Mesendoderm (in vitro differentiated cells): ENCODE measurements at regions not wholly inside any gene's neighbourhood (a gene's known extent, or its start where the extent isn't known, plus 50 kb on each side); places are given as distances from the start of the nearest gene placed in this dataset.
A peak's percentile ranks its signal among the peaks of the same experiment; 100 is the strongest.

Source experiments
- DNase-seq: peaks from one replicate; pipeline ENCODE4 v3.0.0; 2013
- H2AK5ac ChIP-seq: 2 replicates; pipeline ENCODE4 v1.6.1; 2013; ENCODE audit warnings: low read length, inconsistent platforms
- H2BK120ac ChIP-seq: 2 replicates; pipeline ENCODE4 v1.6.1; 2013; ENCODE audit warnings: low read depth, mild to moderate bottlenecking, low read length, moderate library complexity, mixed read lengths
- H2BK15ac ChIP-seq: replicated peaks from 2 replicates; pipeline ENCODE4 v1.6.1; 2013; ENCODE audit warnings: low read depth, mild to moderate bottlenecking, moderate library complexity
- H2BK5ac ChIP-seq: 2 replicates; pipeline ENCODE4 v1.6.1; 2013; ENCODE audit warnings: low read length, inconsistent platforms
- H3K18ac ChIP-seq: 2 replicates; pipeline ENCODE4 v1.6.1; 2013; ENCODE audit warnings: mild to moderate bottlenecking, low read length, mixed read lengths
- H3K23ac ChIP-seq: one replicate; pipeline ENCODE4 v1.6.1; 2013; ENCODE audit warnings: low read length
- H3K27ac ChIP-seq: 2 replicates; pipeline ENCODE4 v1.5.1; 2013; ENCODE audit warnings: low read depth, mild to moderate bottlenecking, inconsistent platforms, low read length, moderate library complexity
- H3K27me3 ChIP-seq: 2 replicates; pipeline ENCODE4 v1.6.1; 2013; ENCODE audit warnings: low read length, control low read depth, mild to moderate bottlenecking, inconsistent platforms; ENCODE audit not compliant: insufficient read depth, poor library complexity
- H3K36me3 ChIP-seq: 2 replicates; pipeline ENCODE4 v1.6.1; 2013; ENCODE audit warnings: low read length, inconsistent platforms; ENCODE audit not compliant: control insufficient read depth, insufficient read depth
- H3K4ac ChIP-seq: one replicate; pipeline ENCODE4 v1.6.1; 2013; ENCODE audit warnings: low read depth, mild to moderate bottlenecking, low read length, moderate library complexity
- H3K4me1 ChIP-seq: 2 replicates; pipeline ENCODE4 v1.6.1; 2013; ENCODE audit warnings: low read depth, low read length, inconsistent platforms; ENCODE audit not compliant: control insufficient read depth
- H3K4me2 ChIP-seq: 2 replicates; pipeline ENCODE4 v1.6.1; 2013; ENCODE audit warnings: low read length
- H3K4me3 ChIP-seq: 2 replicates; pipeline ENCODE4 v1.5.1; 2013; ENCODE audit warnings: mild to moderate bottlenecking, low read length
- H3K56ac ChIP-seq: one replicate; pipeline ENCODE4 v1.6.1; 2013; ENCODE audit warnings: low read length
- H3K79me1 ChIP-seq: 2 replicates; pipeline ENCODE4 v1.6.1; 2013; ENCODE audit warnings: low read length, inconsistent platforms
- H3K79me2 ChIP-seq: 2 replicates; pipeline ENCODE4 v1.6.1; 2013; ENCODE audit warnings: mild to moderate bottlenecking, low read length; ENCODE audit not compliant: control insufficient read depth, insufficient read depth
- H3K9ac ChIP-seq: 2 replicates; pipeline ENCODE4 v1.6.1; 2013; ENCODE audit warnings: low read length, inconsistent platforms
- H4K5ac ChIP-seq: one replicate; pipeline ENCODE4 v1.6.1; 2013; ENCODE audit warnings: low read length
- H4K8ac ChIP-seq: one replicate; pipeline ENCODE4 v1.6.1; 2013; ENCODE audit warnings: low read depth, mild to moderate bottlenecking, control low read depth, low read length, moderate library complexity
- WGBS: extraction: QIAGEN DNeasy Blood & Tissue Kit; methylation state at CpG from one replicate; pipeline ENCODE4 v1.1.7; 2013; ENCODE audit warnings: low lambda C conversion rate, missing lambda C conversion rate; ENCODE audit not compliant: insufficient coverage; ENCODE audit errors: extremely low coverage; 5-methylcytosine and 5-hydroxymethylcytosine counted together

- Histone ChIP-seq H4K5ac (no peak overlapping the region), H2BK15ac (no peak overlapping the region), H3K79me2 (no peaks in the 10 kb centered on the region), H2BK120ac (no peak overlapping the region), H3K36me3 (no peaks in the 10 kb centered on the region), H3K4me2 (no peak overlapping the region), H3K79me1 (no peaks in the 10 kb centered on the region), H3K4me1 (no peaks in the 10 kb centered on the region), H4K8ac (no peak overlapping the region), H3K23ac (no peak overlapping the region), H3K27me3 (no peaks in the 10 kb centered on the region), H3K9ac (no peak overlapping the region), H2BK5ac (no peak overlapping the region), H3K4me3 (no peak overlapping the region), H3K27ac (no peak overlapping the region), H3K18ac (no peak overlapping the region), H3K4ac (no peak overlapping the region), H2AK5ac (no peak overlapping the region), H3K56ac (no peak overlapping the region)
- no peak for DNase-seq
Observed at GRCh38 chr6:47360388-47360787, 50.7 kb upstream of the TNFRSF21 start.

- H2BK15ac ChIP-seq = no peak overlapping the region
- no peak overlapping the region for H3K18ac ChIP-seq
- no peak overlapping the region for H3K4me3 ChIP-seq
- H3K36me3 ChIP-seq = no peaks in the 10 kb centered on the region
- no peak overlapping the region for H2BK5ac ChIP-seq
- peak overlapping the region; percentile 27 for H3K56ac ChIP-seq
- peak; percentile 81 for DNase-seq
- H3K9ac ChIP-seq = no peak overlapping the region
- H3K79me1 ChIP-seq = no peaks in the 10 kb centered on the region
- no peak overlapping the region for H4K8ac ChIP-seq
- H2BK120ac ChIP-seq = no peak overlapping the region
- H3K23ac ChIP-seq = no peak overlapping the region
- H3K79me2 ChIP-seq = no peaks in the 10 kb centered on the region
- no peak overlapping the region for H4K5ac ChIP-seq
- no peak overlapping the region for H2AK5ac ChIP-seq
- no peaks in the 10 kb centered on the region for H3K27me3 ChIP-seq
- no peaks in the 10 kb centered on the region for H3K4me1 ChIP-seq
- no peak overlapping the region for H3K27ac ChIP-seq
- H3K4ac ChIP-seq = no peak overlapping the region
- 100% methylated on average over 4 of the region's 10 CpGs for WGBS
- H3K4me2 ChIP-seq = no peak overlapping the region
Observed at GRCh38 chr6:47362857-47363461, 53.3 kb upstream of the TNFRSF21 start.

- Histone ChIP-seq H3K56ac (no peak overlapping the region), H3K9ac (no peak overlapping the region), H3K27ac (no peak overlapping the region)
Observed at GRCh38 chr6:47363736-47364135, 54.0 kb upstream of the TNFRSF21 start.

GRCh38 chr6:47366335-47366890 is 56.7 kb upstream of the TNFRSF21 start:
- H3K23ac ChIP-seq = no peak overlapping the region
- DNase-seq = no peak
- no peak overlapping the region for H2BK15ac ChIP-seq
- H2AK5ac ChIP-seq = no peak overlapping the region
- WGBS = no CpG with 5 or more reads among the region's 2 CpGs
- H3K56ac ChIP-seq = no peak overlapping the region
- no peak overlapping the region for H4K5ac ChIP-seq
- H2BK5ac ChIP-seq = no peak overlapping the region
- no peak overlapping the region for H2BK120ac ChIP-seq
- no peak overlapping the region for H4K8ac ChIP-seq
- H3K27me3 ChIP-seq = no peaks in the 10 kb centered on the region
- no peaks in the 10 kb centered on the region for H3K79me2 ChIP-seq
- no peaks in the 10 kb centered on the region for H3K4me1 ChIP-seq
- no peak overlapping the region for H3K4ac ChIP-seq
- no peaks in the 10 kb centered on the region for H3K79me1 ChIP-seq
- H3K36me3 ChIP-seq = no peaks in the 10 kb centered on the region
- H3K4me2 ChIP-seq = no peak overlapping the region
- H3K18ac ChIP-seq = no peak overlapping the region
- H3K27ac ChIP-seq = no peak overlapping the region
- no peak overlapping the region for H3K4me3 ChIP-seq
- no peak overlapping the region for H3K9ac ChIP-seq

More at GRCh38 chr6:47363736-47364135, 54.0 kb upstream of the TNFRSF21 start:
- Histone ChIP-seq H3K18ac (no peak overlapping the region), H4K5ac (no peak overlapping the region), H4K8ac (no peak overlapping the region), H2BK15ac (no peak overlapping the region), H3K36me3 (no peaks in the 10 kb centered on the region), H3K79me1 (no peaks in the 10 kb centered on the region), H3K23ac (no peak overlapping the region), H3K4me2 (no peak overlapping the region), H3K4ac (no peak overlapping the region), H2BK5ac (no peak overlapping the region), H3K4me3 (no peak overlapping the region), H3K27me3 (no peaks in the 10 kb centered on the region), H3K79me2 (no peaks in the 10 kb centered on the region), H2AK5ac (no peak overlapping the region), H3K4me1 (no peaks in the 10 kb centered on the region), H2BK120ac (no peak overlapping the region)
- DNase-seq = peak; percentile 73

- no peak overlapping the region for H2AK5ac ChIP-seq
Observed at GRCh38 chr6:47371139-47371869, 61.6 kb upstream of the TNFRSF21 start.

GRCh38 chr6:47371870-47372255 is 62.2 kb upstream of the TNFRSF21 start:
- no peaks in the 10 kb centered on the region for H3K27me3 ChIP-seq
- H3K56ac ChIP-seq = no peak overlapping the region
- DNase-seq = no peak
- H2BK5ac ChIP-seq = no peak overlapping the region
- no peaks in the 10 kb centered on the region for H3K4me1 ChIP-seq
- H2BK120ac ChIP-seq = no peak overlapping the region
- no peak overlapping the region for H2BK15ac ChIP-seq
- no peak overlapping the region for H4K5ac ChIP-seq
- H3K4ac ChIP-seq = no peak overlapping the region
- H3K79me1 ChIP-seq = no peaks in the 10 kb centered on the region
- H3K23ac ChIP-seq = no peak overlapping the region
- H3K4me3 ChIP-seq = no peak overlapping the region
- no peak overlapping the region for H2AK5ac ChIP-seq
- H3K36me3 ChIP-seq = no peaks in the 10 kb centered on the region
- H3K18ac ChIP-seq = no peak overlapping the region
- H3K79me2 ChIP-seq = no peaks in the 10 kb centered on the region
- H3K4me2 ChIP-seq = no peak overlapping the region
- no peak overlapping the region for H3K9ac ChIP-seq
- no peak overlapping the region for H3K27ac ChIP-seq
- no peak overlapping the region for H4K8ac ChIP-seq

More at GRCh38 chr6:47371139-47371869, 61.6 kb upstream of the TNFRSF21 start:
- Histone ChIP-seq H3K4ac (no peak overlapping the region), H3K56ac (no peak overlapping the region), H2BK120ac (no peak overlapping the region), H3K4me1 (no peaks in the 10 kb centered on the region), H3K27me3 (no peaks in the 10 kb centered on the region), H3K79me1 (no peaks in the 10 kb centered on the region), H3K9ac (no peak overlapping the region), H3K4me3 (no peak overlapping the region), H4K8ac (no peak overlapping the region), H3K18ac (no peak overlapping the region), H3K23ac (no peak overlapping the region), H2BK15ac (no peak overlapping the region), H3K27ac (no peak overlapping the region), H4K5ac (no peak overlapping the region), H3K36me3 (no peaks in the 10 kb centered on the region), H2BK5ac (no peak overlapping the region), H3K79me2 (no peaks in the 10 kb centered on the region), H3K4me2 (no peak overlapping the region)
- no CpG with 5 or more reads among the region's 6 CpGs for WGBS
- DNase-seq = no peak
